SJSA1 (cell line): ENCODE measurements at regions not wholly inside any gene's neighbourhood (a gene's known extent, or its start where the extent isn't known, plus 50 kb on each side); places are given as distances from the start of the nearest gene placed in this dataset.
A peak's percentile ranks its signal among the peaks of the same experiment; 100 is the strongest.

Source experiments
- DNase-seq, 2 experiments: peaks; one replicate each; pipeline ENCODE4 v3.0.0-alpha.2; 2015 to 2020; ENCODE audit warnings: low spot score in 2 of 2, low read depth in 1 of 2
- H3K27ac ChIP-seq: fragments of 250-450 bp; sonication (Bioruptor Pico); 2 replicates; pipeline ENCODE4 v1.5.1; 2020; ENCODE audit warnings: mild to moderate bottlenecking, moderate library complexity
- H3K27me3 ChIP-seq: fragments of 250-450 bp; sonication (Bioruptor Pico); replicated peaks from 2 replicates; pipeline ENCODE4 v1.5.1; 2020; ENCODE audit warnings: mild to moderate bottlenecking, moderate library complexity
- H3K36me3 ChIP-seq: fragments of 250-450 bp; sonication (Bioruptor Pico); 2 replicates; pipeline ENCODE4 v1.5.1; 2020; ENCODE audit warnings: mild to moderate bottlenecking
- H3K4me1 ChIP-seq: fragments of 250-450 bp; sonication (Bioruptor Pico); replicated peaks from 2 replicates; pipeline ENCODE4 v1.6.1; 2021; ENCODE audit warnings: mild to moderate bottlenecking
- H3K4me3 ChIP-seq: fragments of 250-450 bp; sonication (Bioruptor Pico); 2 replicates; pipeline ENCODE4 v1.5.1; 2020; ENCODE audit warnings: mild to moderate bottlenecking
- H3K9me3 ChIP-seq: fragments of 250-450 bp; sonication (Bioruptor Pico); replicated peaks from 2 replicates; pipeline ENCODE4 v1.5.1; 2020; ENCODE audit warnings: mild to moderate bottlenecking

- Histone ChIP-seq H3K4me3 (no peak overlapping the region), H3K27me3 (no peaks in the 10 kb centered on the region), H3K27ac (no peak overlapping the region), H3K9me3 (0 out of 2 replicates have a peak, but pooled peaks cover 3% of the 10 kb centered on the region), H3K36me3 (no peaks in the 10 kb centered on the region), H3K4me1 (peaks cover 3% of the 10 kb centered on the region; the same call in 1 of the 2 replicates)
- DNase-seq: no peak
Measured at GRCh38 chr7:94161476-94161875, 157.3 kb upstream of the BET1 start.

DNA sequence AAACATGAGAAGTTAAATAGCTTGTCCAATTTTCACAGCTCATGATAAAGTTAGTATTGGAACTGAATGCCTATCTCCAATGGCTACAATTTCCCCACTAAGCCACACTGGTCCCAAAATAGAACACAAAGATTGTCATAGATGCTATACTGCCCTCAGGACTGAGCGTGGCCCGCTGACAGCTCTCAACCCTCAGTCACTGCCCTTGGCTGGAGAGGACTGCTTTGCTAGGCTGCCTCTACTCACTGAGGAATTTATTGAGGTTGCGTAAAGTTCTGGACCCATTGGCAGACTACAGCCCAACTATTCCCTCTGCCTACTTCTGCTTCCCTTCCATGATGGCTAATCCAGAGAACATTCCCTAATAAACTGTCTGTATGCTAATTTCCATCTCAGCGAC lies 165.5 kb upstream of the BET1 start:
- Histone ChIP-seq H3K9me3 (no peaks in the 10 kb centered on the region), H3K27me3 (no peaks in the 10 kb centered on the region), H3K36me3 (no peaks in the 10 kb centered on the region), H3K4me3 (no peak overlapping the region), H3K27ac (no peak overlapping the region), H3K4me1 (no peaks in the 10 kb centered on the region)
- DNase-seq: no peak

- H3K27ac ChIP-seq: no peak overlapping the region
- H3K4me3 ChIP-seq: no peak overlapping the region
- no peaks in the 10 kb centered on the region for H3K36me3 ChIP-seq
- no peak for DNase-seq
- no peaks in the 10 kb centered on the region for H3K4me1 ChIP-seq
- no peaks in the 10 kb centered on the region for H3K27me3 ChIP-seq
- no peaks in the 10 kb centered on the region for H3K9me3 ChIP-seq
Measured at GRCh38 chr7:94170836-94171235, 166.7 kb upstream of the BET1 start.

DNA sequence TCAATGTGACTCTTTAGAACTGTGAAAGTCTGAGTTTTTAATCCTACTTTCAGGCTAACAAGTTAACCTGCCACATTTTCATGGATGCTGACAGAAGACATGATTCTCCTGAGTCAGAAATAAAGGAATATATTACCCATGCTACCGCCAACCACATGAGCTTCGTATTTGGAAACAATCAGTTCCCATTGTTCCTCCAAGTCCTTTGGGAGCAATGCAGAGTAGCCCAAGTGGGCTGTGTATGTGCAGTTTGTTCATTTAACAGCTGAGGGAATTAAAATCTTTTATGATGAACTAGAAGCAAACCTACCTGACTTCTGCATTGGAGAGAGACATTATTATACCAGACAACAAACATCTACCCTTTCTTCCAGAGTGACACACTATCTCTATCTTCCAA lies 169.3 kb upstream of the BET1 start:
- Histone ChIP-seq H3K27ac (no peak overlapping the region), H3K9me3 (no peaks in the 10 kb centered on the region)
- no peak for DNase-seq

DNA sequence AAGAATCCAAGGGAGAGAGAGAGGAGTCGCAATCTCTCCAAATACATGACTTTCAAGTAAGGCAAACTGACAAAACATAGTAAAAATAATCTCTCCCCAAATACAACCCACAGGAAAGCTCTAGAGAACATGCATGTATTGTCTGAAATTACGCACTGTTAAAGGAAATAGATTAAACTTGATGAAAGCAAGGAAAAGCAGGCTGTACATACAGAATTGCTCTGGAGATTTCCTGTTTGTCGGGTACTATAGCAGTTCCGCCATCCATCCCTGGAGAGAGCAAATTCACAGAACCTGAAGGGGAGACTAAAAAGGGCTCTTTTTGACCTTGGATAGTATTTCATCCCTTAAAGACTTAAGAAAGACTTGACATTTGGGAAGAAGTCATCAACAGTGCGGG lies 170.2 kb upstream of the BET1 start:
- Histone ChIP-seq H3K27ac (no peak overlapping the region), H3K4me3 (no peak overlapping the region), H3K4me1 (no peaks in the 10 kb centered on the region), H3K36me3 (no peaks in the 10 kb centered on the region), H3K27me3 (no peaks in the 10 kb centered on the region), H3K9me3 (no peaks in the 10 kb centered on the region)
- no peak for DNase-seq

More for the DNA sequence above, 169.3 kb upstream of the BET1 start:
- Histone ChIP-seq H3K36me3 (no peaks in the 10 kb centered on the region), H3K4me1 (no peaks in the 10 kb centered on the region), H3K4me3 (no peak overlapping the region), H3K27me3 (no peaks in the 10 kb centered on the region)

GRCh38 chr7:94174956-94175355 lies 170.8 kb upstream of the BET1 start:
- Histone ChIP-seq H3K4me1 (no peaks in the 10 kb centered on the region), H3K9me3 (no peaks in the 10 kb centered on the region), H3K27me3 (no peaks in the 10 kb centered on the region), H3K27ac (no peak overlapping the region), H3K36me3 (no peaks in the 10 kb centered on the region), H3K4me3 (no peak overlapping the region)
- DNase-seq: no peak

GRCh38 chr7:94176694-94177200 lies 172.6 kb upstream of the BET1 start:
- Histone ChIP-seq H3K36me3 (no peaks in the 10 kb centered on the region), H3K27me3 (no peaks in the 10 kb centered on the region), H3K4me3 (no peak overlapping the region), H3K9me3 (no peaks in the 10 kb centered on the region), H3K4me1 (no peaks in the 10 kb centered on the region), H3K27ac (no peak overlapping the region)
- DNase-seq: no peak

DNA sequence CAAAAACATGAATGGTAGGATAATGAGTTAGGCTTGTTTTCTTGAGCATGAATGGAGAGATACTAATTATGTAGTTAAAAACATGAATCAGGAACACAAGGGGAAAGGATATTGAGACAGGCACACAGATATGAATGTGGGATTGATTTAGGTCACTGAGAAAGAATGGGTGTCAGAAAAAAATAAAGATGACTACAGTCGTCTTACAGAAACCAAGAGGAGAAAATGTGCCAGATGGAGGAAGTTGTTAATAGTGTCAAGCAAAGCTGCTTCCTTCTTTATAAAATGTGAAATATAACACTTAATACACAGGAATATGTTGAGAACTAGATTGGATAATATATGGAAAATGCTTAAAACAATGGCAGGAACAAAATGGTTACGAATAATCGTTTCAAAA lies 173.3 kb upstream of the BET1 start:
- H3K27me3 ChIP-seq: no peaks in the 10 kb centered on the region
- no peak for DNase-seq
- H3K4me3 ChIP-seq: no peak overlapping the region
- H3K36me3 ChIP-seq: no peaks in the 10 kb centered on the region
- no peak overlapping the region for H3K27ac ChIP-seq
- no peaks in the 10 kb centered on the region for H3K9me3 ChIP-seq
- peaks cover 5% of the 10 kb centered on the region for H3K4me1 ChIP-seq

DNA sequence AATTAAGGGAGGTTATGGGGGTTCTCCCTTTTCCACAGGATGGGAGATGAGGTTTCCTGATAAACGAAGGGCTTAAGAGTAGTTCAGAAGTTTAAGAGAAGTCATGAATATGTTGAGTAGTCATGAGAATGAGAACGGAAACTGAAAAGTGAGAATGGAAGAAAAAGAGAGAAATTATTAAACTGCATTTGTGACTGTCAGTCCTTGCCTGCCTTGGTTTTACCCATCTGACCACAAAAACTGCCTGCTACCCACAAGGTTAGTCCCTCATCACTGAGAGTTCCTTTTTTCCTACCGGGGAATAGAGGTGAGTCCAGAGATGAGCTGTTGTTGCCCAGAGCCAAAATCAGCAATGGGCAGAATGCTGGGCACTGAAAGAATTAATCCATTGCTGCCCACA lies 174.1 kb upstream of the BET1 start:
- Histone ChIP-seq H3K27ac (no peak overlapping the region), H3K36me3 (no peaks in the 10 kb centered on the region), H3K27me3 (no peaks in the 10 kb centered on the region), H3K9me3 (no peaks in the 10 kb centered on the region), H3K4me3 (no peak overlapping the region), H3K4me1 (peaks cover 13% of the 10 kb centered on the region)
- DNase-seq: no peak

DNA sequence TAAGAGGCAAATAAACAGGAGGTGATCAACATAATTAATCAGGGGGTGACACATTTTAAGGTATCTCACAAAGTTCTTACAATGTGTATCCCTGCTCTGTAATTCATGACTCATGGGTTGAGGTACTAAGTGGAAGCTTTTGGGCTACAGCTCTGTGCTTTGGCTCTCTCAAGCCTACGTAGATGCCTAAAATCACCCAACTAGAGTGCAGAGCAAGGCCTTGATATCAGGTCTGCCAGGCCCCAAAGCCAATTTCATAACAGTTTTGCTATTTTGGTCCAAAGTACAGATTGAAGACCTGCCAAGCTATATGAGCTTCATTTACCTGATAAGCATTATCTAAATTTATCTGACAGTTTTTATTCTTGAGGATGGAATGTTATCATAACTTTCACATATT lies 175.3 kb upstream of the BET1 start:
- no peak overlapping the region for H3K4me3 ChIP-seq
- no peak for DNase-seq
- H3K9me3 ChIP-seq: no peaks in the 10 kb centered on the region
- no peak overlapping the region for H3K27ac ChIP-seq
- no peaks in the 10 kb centered on the region for H3K36me3 ChIP-seq
- H3K4me1 ChIP-seq: peaks cover 23% of the 10 kb centered on the region
- H3K27me3 ChIP-seq: no peaks in the 10 kb centered on the region

DNA sequence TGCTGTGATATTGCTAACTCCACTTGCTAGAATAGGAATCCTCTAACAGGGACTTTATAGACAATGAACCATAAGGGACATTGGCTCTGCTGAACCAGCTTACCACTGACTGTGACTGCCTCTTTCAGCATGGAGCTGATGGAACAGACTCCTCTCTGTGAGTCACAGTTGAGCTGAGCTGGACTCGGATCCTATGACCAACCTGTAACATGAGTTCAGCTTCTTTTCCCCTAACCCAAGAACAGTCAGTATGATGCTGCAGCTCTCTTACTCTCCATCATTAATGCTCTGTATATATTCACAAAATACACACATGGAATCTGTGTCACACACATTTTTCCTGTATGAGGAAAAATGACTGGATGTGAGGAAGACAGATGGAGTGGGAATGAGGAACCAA lies 177.9 kb upstream of the BET1 start:
- no peaks in the 10 kb centered on the region for H3K9me3 ChIP-seq
- no peak overlapping the region for H3K4me3 ChIP-seq
- H3K4me1 ChIP-seq: peaks cover 27% of the 10 kb centered on the region
- peak overlapping the region; percentile 99 for H3K27ac ChIP-seq
- peak in 1 of 2 experiments; percentile 25 for DNase-seq
- H3K36me3 ChIP-seq: no peaks in the 10 kb centered on the region
- no peaks in the 10 kb centered on the region for H3K27me3 ChIP-seq

DNA sequence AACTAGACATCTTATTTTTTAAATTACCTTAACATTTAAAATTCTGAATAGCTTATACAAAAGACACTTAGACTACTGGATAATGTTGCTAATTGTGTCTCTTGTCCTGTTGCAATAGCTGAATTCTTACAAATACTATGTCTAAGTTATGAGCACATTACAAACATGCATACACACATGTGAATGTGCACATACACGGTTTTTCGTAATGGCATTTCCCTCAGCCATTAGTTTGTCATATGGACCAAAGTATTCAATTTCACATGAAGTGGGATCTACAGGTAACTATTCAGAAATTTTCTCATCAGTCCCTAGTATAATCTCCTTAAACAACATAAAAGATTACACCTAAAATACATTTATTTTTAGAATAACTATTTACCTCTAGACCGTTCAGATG lies 178.6 kb upstream of the BET1 start:
- H3K27me3 ChIP-seq: no peaks in the 10 kb centered on the region
- no peaks in the 10 kb centered on the region for H3K36me3 ChIP-seq
- peaks cover 27% of the 10 kb centered on the region for H3K4me1 ChIP-seq
- no peak overlapping the region for H3K4me3 ChIP-seq
- no peaks in the 10 kb centered on the region for H3K9me3 ChIP-seq
- no peak for DNase-seq
- H3K27ac ChIP-seq: peak overlapping the region; percentile 99

DNA sequence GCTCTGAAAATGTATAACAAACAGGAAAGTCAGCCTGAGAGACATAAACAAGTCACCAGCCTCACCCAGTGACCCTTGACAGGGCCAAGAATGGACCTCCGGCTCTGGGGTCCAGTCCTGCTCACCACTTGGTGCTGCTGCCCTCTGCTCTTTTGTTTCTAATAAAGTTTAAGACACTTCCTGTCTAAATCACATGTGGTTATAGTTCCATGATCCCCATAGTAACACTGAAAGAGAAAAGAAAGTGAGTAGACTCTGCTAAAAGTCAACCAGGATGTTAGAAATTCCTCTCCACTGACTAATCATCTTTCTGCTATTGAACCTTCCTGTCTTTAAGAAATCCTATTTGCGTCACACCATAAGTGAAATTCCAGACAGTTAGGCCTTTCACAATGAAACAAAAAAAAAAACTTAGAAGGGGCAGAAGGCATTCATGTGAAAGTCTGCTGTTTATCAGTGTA lies 179.2 kb upstream of the BET1 start:
- peaks cover 27% of the 10 kb centered on the region for H3K4me1 ChIP-seq
- peak overlapping the region; percentile 99 for H3K27ac ChIP-seq
- H3K4me3 ChIP-seq: no peak overlapping the region
- no peaks in the 10 kb centered on the region for H3K36me3 ChIP-seq
- no peaks in the 10 kb centered on the region for H3K27me3 ChIP-seq
- H3K9me3 ChIP-seq: no peaks in the 10 kb centered on the region
- peak; percentile 80 to 98 for DNase-seq

DNA sequence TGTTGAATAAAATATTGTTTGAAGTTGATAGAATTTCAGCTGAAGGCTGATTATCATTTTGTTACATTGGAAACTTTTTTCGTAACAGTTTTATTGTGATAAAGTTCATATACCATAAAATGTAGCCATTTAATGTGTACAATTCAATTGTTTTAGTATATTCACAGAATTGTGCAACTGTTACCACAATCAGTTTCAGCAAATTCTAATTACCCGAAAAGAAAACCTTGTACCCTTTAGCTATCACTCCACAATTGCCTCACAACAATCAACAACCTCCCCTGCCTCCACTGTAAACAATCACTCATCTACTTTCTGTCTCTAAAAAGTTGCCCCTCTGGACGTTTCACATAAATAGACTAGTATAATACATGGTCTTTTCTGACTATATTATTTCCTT lies 179.7 kb upstream of the BET1 start:
- peaks cover 27% of the 10 kb centered on the region for H3K4me1 ChIP-seq

DNA sequence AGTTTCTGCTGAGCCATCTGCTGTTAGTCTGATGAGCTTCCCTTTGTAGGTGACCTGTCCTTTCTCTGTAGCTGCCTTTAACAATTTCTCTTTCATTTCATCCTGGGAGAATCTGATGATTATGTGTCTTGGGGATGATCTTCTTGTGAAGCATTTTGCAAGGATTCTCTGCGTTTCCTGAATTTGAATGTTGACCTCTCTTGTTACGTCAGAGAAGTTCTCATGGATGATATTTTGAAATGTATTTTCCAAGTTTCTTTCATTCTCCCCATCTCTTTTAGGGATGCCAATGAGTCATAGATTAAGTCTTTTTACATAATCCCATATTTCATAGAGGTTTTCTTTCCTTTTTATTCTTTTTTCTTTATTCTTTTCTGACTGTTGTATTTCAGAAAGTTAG lies 184.2 kb upstream of the BET1 start:
- no peak overlapping the region for H3K27ac ChIP-seq

More for the DNA sequence above, 179.7 kb upstream of the BET1 start:
- Histone ChIP-seq H3K27ac (peak overlapping the region; percentile 99), H3K27me3 (no peaks in the 10 kb centered on the region), H3K36me3 (no peaks in the 10 kb centered on the region), H3K4me3 (no peak overlapping the region), H3K9me3 (0 out of 2 replicates have a peak, but pooled peaks cover 2% of the 10 kb centered on the region)
- peak in 1 of 2 experiments; percentile 58 for DNase-seq

More for the DNA sequence above, 184.2 kb upstream of the BET1 start:
- no peak overlapping the region for H3K4me3 ChIP-seq
- no peaks in the 10 kb centered on the region for H3K36me3 ChIP-seq
- H3K27me3 ChIP-seq: no peaks in the 10 kb centered on the region; the same call in 1 of the 2 replicates
- 0 out of 2 replicates have a peak, but pooled peaks cover 2% of the 10 kb centered on the region for H3K9me3 ChIP-seq
- peaks cover 26% of the 10 kb centered on the region for H3K4me1 ChIP-seq
- no peak for DNase-seq
